Stimulated activated CD8-positive, alpha-beta memory T cell treated with anti-CD3 and anti-CD28 coated beads, Interleukin-2, amount 100 ng/mL, for 1 hour (primary cell): ENCODE measurements at regions not wholly inside any gene's neighbourhood (a gene's known extent, or its start where the extent isn't known, plus 50 kb on each side); places are given as distances from the start of the nearest gene placed in this dataset.

ENCODE experiments used
- DNase-seq, 2 donors: peaks; one replicate each; pipeline ENCODE4 v3.0.0-alpha.2; 2020; ENCODE audit warnings: low read depth in 2 of 2

DNA sequence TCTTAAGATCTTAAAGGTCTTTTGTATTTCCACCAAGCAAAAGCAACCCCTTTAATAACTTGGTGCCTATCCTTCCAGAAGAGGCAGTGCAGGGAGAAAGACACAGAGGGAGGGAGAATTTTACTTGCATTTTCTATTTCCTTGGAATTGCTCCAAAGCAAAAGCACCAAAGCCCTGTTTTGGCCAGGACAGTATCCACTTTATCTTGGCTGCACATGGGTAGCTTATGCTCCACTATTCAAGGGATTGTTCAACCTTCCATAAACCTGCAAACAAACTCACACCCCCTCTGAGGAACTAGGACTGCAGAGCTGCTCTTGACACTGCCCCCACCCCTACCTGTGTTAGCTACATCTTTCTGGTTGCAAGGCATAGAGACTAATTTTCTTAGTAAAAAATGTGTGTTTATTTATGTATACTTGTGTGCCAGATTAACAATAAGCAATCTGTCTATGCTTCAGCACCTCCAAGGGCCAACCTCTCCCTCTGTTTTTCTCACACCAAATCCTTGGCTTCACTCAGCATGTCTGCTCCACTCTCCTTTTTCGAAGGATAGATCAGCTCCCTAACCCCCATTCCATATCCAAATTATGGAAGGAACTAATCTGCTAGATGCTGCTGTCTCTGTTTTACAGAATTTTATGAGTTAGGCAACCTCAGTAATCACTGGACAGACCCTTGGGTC is 68.1 kb upstream of the KLF12 start:
- no peak for DNase-seq

DNA sequence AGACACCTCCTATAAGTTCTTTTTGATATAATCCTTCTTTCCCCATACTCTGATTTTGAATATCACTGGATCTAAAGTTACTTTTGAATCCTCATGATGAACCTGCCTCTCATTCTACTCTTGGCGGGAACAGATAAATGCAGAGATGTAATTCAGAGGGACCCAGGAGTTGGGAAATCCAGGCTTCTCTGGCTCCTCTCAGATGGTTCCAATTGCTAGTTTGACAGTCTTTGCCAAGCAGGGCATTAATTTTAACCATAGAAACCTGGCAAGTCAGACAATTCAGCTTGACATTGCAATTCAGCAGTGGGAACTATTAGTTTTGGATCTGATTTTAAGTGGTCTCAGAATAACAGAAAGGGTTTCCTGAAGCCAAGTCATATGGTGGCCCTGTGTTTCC is 67.3 kb upstream of the KLF12 start:
- DNase-seq = no peak

DNA sequence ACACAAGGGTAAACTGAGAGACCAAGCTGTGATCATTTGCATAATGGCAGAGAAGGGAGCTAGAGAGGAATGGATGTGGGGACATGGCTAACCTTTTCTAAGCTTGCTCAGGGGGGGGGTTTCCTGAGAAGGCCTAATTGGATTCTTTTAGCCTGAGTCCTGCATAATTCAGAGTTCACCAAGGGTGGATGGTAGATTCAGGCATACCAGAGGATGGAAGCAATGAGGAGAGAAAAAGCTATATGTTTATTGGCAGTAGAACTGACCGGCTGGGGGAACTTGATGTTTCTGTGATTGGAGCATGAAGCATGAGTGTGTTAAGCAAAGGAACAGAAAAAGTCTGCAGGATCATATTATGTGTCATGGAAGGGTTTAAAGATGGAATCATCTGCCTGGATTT is 65.9 kb upstream of the KLF12 start:
- no peak for DNase-seq

GRCh38 chr13:74197677-74198429 is 63.6 kb upstream of the KLF12 start:
- DNase-seq = no peak

DNA sequence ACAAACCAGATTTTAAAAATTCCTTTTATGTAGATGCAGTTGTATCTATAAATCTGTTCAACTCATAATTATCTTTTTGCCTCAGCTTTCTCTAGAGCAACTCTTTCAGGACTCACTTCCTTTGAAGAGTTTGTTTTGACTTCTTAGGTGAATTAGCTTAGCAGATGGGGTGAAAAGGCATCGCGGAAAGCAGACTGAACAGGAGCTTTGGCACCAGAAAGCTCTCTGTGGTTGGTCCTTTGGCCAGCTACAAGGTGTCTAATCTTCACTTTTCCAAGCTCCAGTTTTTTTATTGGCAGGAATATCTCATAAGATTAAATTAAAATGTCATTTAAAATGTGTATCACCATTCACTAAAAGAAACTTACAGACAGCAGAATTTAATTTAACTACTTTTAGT is 60.6 kb upstream of the KLF12 start:
- no peak for DNase-seq

DNA sequence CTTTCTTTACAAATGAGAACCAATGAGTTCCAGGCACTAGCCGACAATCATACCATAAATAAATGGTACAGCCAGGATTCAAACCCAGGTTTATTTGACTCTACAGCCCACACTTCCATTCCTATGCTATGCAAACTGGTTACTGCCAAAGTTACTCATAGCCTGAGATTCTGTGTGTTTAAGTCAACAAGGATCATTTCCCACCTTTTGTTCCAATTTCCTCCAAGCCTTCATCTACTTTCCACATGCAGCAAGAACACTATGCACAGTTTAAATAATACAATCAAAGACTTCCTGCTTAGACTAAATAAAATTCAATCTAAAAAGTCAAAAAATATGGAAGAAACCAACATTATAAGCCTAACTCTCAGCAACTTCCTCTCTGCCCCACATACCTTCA is 59.2 kb upstream of the KLF12 start:
- no peak for DNase-seq

GRCh38 chr13:74191410-74191809 is 57.2 kb upstream of the KLF12 start:
- DNase-seq = no peak

- DNase-seq = no peak
These were observed 56.8 kb upstream of the KLF12 start for GRCh38 chr13:74190999-74191398.

- no peak for DNase-seq
These were observed 53.4 kb upstream of the KLF12 start for GRCh38 chr13:74187564-74187963.

- no peak for DNase-seq
These were observed 50.1 kb upstream of the KLF12 start for GRCh38 chr13:74184283-74184682.
